Tibial nerve (tissue), 3 donors: ENCODE measurements at regions not wholly inside any gene's neighbourhood (a gene's known extent, or its start where the extent isn't known, plus 50 kb on each side); places are given as distances from the start of the nearest gene placed in this dataset.
"Not testable (repeated sequence)": the region's sequence is repeated elsewhere in the genome, so short reads cannot be mapped to it uniquely, and the experiment has no call there.

ENCODE experiments used
- CTCF ChIP-seq, 5 experiments: fragments of 200-600 bp in 3 of 5; fragments of 450-650 bp in 2 of 5; sonication (generic) in 3 of 5; IDR thresholded peaks; one replicate each; pipeline ENCODE4 v1.5.1; 2016 to 2019; ENCODE audit warnings: antibody characterized with exemption in 5 of 5, mild to moderate bottlenecking in 3 of 5, moderate library complexity in 2 of 5
- POLR2A ChIP-seq, 2 donors: fragments of 450-650 bp; IDR thresholded peaks; one replicate each; pipeline ENCODE4 v1.6.1; 2017; ENCODE audit warnings: antibody characterized with exemption in 2 of 2, mild to moderate bottlenecking in 2 of 2, moderate library complexity in 2 of 2

GRCh38 chr1:119267288-119267687 lies 101.3 kb upstream of the HAO2 start:
- TF ChIP-seq POLR2A, CTCF (IDR thresholded peaks at IDR 0.05): not testable (repeated sequence)
